ENCODE measurements at regions not wholly inside any gene's neighbourhood (a gene's known extent, or its start where the extent isn't known, plus 50 kb on each side); places are given as distances from the start of the nearest gene placed in this dataset.
"Not testable (repeated sequence)": the region's sequence is repeated elsewhere in the genome, so short reads cannot be mapped to it uniquely, and the experiment has no call there.

GRCh38 chr10:89992575-89992974, 291.2 kb downstream of the KIF20B start:
- POLR2A ChIA-PET, result no interaction called here
- no peak overlapping the region for H3K4me3 Mint-ChIP-seq
- Histone ChIP-seq H3K4me1 (ENCODE audit: control insufficient read depth in 2 of 2, insufficient read depth in 2 of 2, low read length in 2 of 2) (no peaks in the 10 kb centered on the region), H3K27ac (ENCODE audit: low read depth, low read length) (no peak overlapping the region), H3K4me3 (ENCODE audit: low read length) (no peak overlapping the region), H3K36me3 (ENCODE audit: control insufficient read depth in 2 of 3, insufficient read depth in 3 of 3, low read length in 3 of 3) (no peaks in the 10 kb centered on the region), H3K9me3 (ENCODE audit: control insufficient read depth in 2 of 3, low read length in 3 of 3) (no peaks in the 10 kb centered on the region), H3K27me3 (ENCODE audit: control insufficient read depth in 2 of 2, insufficient read depth in 2 of 2, low read length in 2 of 2) (no peaks in the 10 kb centered on the region)
- no peak overlapping the region for H3K27ac Mint-ChIP-seq
- intact Hi-C loops (cut with micrococcal nuclease), result no loop called here
- ATAC-seq (no peak), DNase-seq (no peak)
- no peaks in the 10 kb centered on the region for H3K4me1 Mint-ChIP-seq
- H3K36me3 Mint-ChIP-seq, result no peaks in the 10 kb centered on the region
- H3K9me3 Mint-ChIP-seq, result peaks cover 0 to 18% (median 4%) of the 10 kb centered on the region in 11 donors
- H3K27me3 Mint-ChIP-seq, result peaks cover 0 to 5% (median 4%) of the 10 kb centered on the region in 5 donors
- CTCF ChIA-PET, result no interaction called here

DNA sequence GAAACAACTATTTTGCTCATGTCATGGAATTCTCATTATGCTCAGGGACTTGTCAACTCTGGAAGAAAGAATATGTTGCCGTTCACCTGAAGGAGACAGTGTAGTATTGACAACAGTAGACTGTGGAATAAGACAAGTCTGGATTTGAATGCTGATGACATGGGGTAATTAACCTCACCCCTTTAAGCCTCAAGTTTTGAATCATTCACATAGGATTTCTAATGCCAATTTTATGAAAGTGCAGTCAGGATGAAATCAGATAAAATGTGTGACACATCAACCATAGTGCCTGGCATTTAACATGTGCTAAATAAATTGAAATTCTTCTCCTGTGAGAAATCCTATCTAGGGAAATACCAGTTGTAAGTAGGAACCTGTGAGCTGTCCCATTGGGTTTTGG, 305.8 kb downstream of the KIF20B start:
- intact Hi-C loops (cut with micrococcal nuclease), result no loop called here
- ATAC-seq (no peak), DNase-seq (no peak)
- Histone ChIP-seq H3K36me3 (ENCODE audit: control insufficient read depth in 2 of 3, insufficient read depth in 3 of 3, low read length in 3 of 3) (no peaks in the 10 kb centered on the region), H3K4me3 (ENCODE audit: low read length) (no peak overlapping the region), H3K27ac (ENCODE audit: low read depth, low read length) (no peak overlapping the region), H3K9me3 (ENCODE audit: control insufficient read depth in 2 of 3, low read length in 3 of 3) (no peaks in the 10 kb centered on the region), H3K27me3 (ENCODE audit: control insufficient read depth in 2 of 2, insufficient read depth in 2 of 2, low read length in 2 of 2) (no peaks in the 10 kb centered on the region), H3K4me1 (ENCODE audit: control insufficient read depth in 2 of 2, insufficient read depth in 2 of 2, low read length in 2 of 2) (no peaks in the 10 kb centered on the region)
- Mint-ChIP-seq H3K27me3 (peaks cover 0 to 21% (median 0%) of the 10 kb centered on the region in 5 donors), H3K9me3 (peaks cover 0 to 7% (median 2%) of the 10 kb centered on the region in 11 donors), H3K4me1 (no peaks in the 10 kb centered on the region), H3K36me3 (peaks cover 0 to 4% (median 0%) of the 10 kb centered on the region in 5 donors), H3K27ac (no peak overlapping the region), H3K4me3 (no peak overlapping the region)
- POLR2A ChIA-PET, result no interaction called here
- CTCF ChIA-PET, result no interaction called here

DNA sequence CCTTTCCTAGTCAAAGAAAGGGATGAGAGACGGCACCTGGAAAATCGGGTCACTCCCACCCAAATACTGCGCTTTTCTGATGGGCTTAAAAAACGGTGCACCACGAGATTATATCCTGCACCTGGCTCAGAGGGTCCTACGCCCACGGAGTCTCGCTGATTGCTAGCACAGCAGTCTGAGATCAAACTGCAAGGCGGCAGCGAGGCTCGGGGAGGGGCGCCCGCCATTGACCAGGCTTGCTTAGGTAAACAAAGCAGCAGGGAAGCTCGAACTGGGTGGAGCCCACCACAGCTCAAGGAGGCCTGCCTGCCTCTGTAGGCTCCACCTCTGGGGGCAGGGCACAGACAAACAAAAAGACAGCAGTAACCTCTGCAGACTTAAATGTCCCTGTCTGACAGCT, 309.9 kb downstream of the KIF20B start:
- H3K27ac ChIP-seq (ENCODE audit: low read depth, low read length); H3K36me3 Mint-ChIP-seq; H3K4me3 Mint-ChIP-seq; H3K9me3 Mint-ChIP-seq; H3K9me3 ChIP-seq (ENCODE audit: control insufficient read depth in 2 of 3, low read length in 3 of 3); H3K4me1 Mint-ChIP-seq; intact Hi-C loops (cut with micrococcal nuclease); ATAC-seq; POLR2A ChIA-PET; H3K27me3 ChIP-seq (ENCODE audit: control insufficient read depth in 2 of 2, insufficient read depth in 2 of 2, low read length in 2 of 2); H3K4me1 ChIP-seq (ENCODE audit: control insufficient read depth in 2 of 2, insufficient read depth in 2 of 2, low read length in 2 of 2); DNase-seq; H3K4me3 ChIP-seq (ENCODE audit: low read length); H3K27ac Mint-ChIP-seq; H3K36me3 ChIP-seq (ENCODE audit: control insufficient read depth in 2 of 3, insufficient read depth in 3 of 3, low read length in 3 of 3); CTCF ChIA-PET: not testable (repeated sequence)
- peaks cover 0 to 13% (median 0%) of the 10 kb centered on the region in 5 donors for H3K27me3 Mint-ChIP-seq

DNA sequence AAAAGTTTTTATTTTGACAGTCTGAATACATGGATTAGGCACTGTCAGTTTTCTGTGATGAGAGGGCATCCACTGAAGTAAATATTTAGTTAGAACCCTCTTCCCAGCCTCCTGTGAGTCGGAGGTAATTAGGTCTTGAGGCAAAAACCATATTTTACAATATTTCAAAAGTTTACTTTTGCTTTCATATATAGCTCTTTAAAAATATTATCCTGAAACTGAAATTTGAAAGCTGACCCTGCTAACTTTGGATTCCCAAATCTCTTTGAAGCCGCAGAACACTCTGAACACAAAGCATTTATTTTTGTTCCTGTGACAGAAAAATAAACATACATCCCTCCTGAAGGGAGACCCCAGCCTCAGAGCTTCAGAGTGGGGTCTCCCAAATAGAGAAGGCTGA, 317.4 kb downstream of the KIF20B start:
- CTCF ChIA-PET, result no interaction called here
- H3K4me1 Mint-ChIP-seq, result no peaks in the 10 kb centered on the region

DNA sequence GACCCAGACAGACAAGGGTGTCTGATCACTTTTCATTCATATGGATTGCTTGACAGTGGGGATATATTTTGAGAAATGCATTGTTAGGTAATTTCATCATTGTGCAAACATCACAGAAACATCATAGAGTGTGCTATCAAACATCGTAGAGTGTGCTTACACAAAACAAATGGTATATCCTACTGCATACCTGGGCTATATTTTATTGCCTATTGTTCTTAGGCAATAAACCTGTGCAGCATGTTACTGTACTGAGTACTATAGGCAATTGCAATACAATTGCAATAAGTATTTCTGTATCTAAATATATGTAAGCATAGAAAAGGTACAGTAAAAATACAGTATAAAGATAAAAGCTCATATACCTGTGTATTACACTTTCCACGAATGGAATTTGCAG, 319.1 kb downstream of the KIF20B start:
- no peaks in the 10 kb centered on the region for H3K9me3 ChIP-seq (ENCODE audit: control insufficient read depth in 2 of 3, low read length in 3 of 3)
- H3K27me3 ChIP-seq (ENCODE audit: control insufficient read depth in 2 of 2, insufficient read depth in 2 of 2, low read length in 2 of 2), result no peaks in the 10 kb centered on the region
- DNase-seq (no peak), ATAC-seq (no peak)
- H3K36me3 ChIP-seq (ENCODE audit: control insufficient read depth in 2 of 3, insufficient read depth in 3 of 3, low read length in 3 of 3), result no peaks in the 10 kb centered on the region
- Mint-ChIP-seq H3K4me1 (no peaks in the 10 kb centered on the region), H3K36me3 (no peaks in the 10 kb centered on the region), H3K9me3 (peaks cover 0 to 6% (median 0%) of the 10 kb centered on the region in 11 donors), H3K4me3 (no peak overlapping the region), H3K27me3 (peaks cover 0 to 11% (median 4%) of the 10 kb centered on the region in 5 donors), H3K27ac (no peak overlapping the region)
- H3K4me1 ChIP-seq (ENCODE audit: control insufficient read depth in 2 of 2, insufficient read depth in 2 of 2, low read length in 2 of 2), result no peaks in the 10 kb centered on the region
- no peak overlapping the region for H3K4me3 ChIP-seq (ENCODE audit: low read length)
- ChIA-PET POLR2A (no interaction called here), CTCF (no interaction called here)
- intact Hi-C loops (cut with micrococcal nuclease), result no loop called here
- H3K27ac ChIP-seq (ENCODE audit: low read depth, low read length), result no peak overlapping the region

More for the DNA sequence above, 317.4 kb downstream of the KIF20B start:
- H3K27ac ChIP-seq (ENCODE audit: low read depth, low read length), result no peak overlapping the region
- POLR2A ChIA-PET, result no interaction called here
- DNase-seq (no peak), ATAC-seq (no peak)
- Mint-ChIP-seq H3K27ac (no peak overlapping the region), H3K27me3 (peaks cover 0 to 11% (median 4%) of the 10 kb centered on the region in 5 donors), H3K9me3 (peaks cover 0 to 6% (median 0%) of the 10 kb centered on the region in 11 donors), H3K36me3 (no peaks in the 10 kb centered on the region), H3K4me3 (no peak overlapping the region)
- H3K4me3 ChIP-seq (ENCODE audit: low read length), result no peak overlapping the region
- H3K36me3 ChIP-seq (ENCODE audit: control insufficient read depth in 2 of 3, insufficient read depth in 3 of 3, low read length in 3 of 3), result no peaks in the 10 kb centered on the region
- intact Hi-C loops (cut with micrococcal nuclease), result no loop called here
- no peaks in the 10 kb centered on the region for H3K4me1 ChIP-seq (ENCODE audit: control insufficient read depth in 2 of 2, insufficient read depth in 2 of 2, low read length in 2 of 2)
- no peaks in the 10 kb centered on the region for H3K27me3 ChIP-seq (ENCODE audit: control insufficient read depth in 2 of 2, insufficient read depth in 2 of 2, low read length in 2 of 2)
- H3K9me3 ChIP-seq (ENCODE audit: control insufficient read depth in 2 of 3, low read length in 3 of 3), result no peaks in the 10 kb centered on the region

DNA sequence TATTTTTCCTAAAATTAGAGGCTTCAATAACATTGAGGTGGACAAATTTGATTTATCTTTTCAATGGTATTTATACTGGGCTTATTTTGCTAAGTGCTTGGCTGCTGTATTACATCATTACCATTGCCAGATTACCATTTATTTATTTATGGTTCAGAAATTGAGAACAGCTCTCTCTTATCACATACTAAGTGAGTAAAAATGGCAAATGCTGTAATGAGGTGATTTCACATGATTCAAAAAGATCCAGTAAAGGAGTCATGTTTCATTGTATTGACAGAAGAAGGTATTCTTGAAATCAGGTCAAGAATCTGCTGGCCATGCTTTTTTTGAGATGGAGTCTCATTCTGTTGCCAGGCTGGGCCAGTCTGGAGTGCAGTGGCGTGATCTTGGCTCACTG, 322.6 kb downstream of the KIF20B start:
- ChIA-PET CTCF (no interaction called here), POLR2A (no interaction called here)
- H3K4me1 ChIP-seq (ENCODE audit: control insufficient read depth in 2 of 2, insufficient read depth in 2 of 2, low read length in 2 of 2), result no peaks in the 10 kb centered on the region
- H3K9me3 Mint-ChIP-seq, result peaks cover 0 to 1% (median 0%) of the 10 kb centered on the region in 11 donors
- peaks cover 0 to 11% (median 4%) of the 10 kb centered on the region in 5 donors for H3K27me3 Mint-ChIP-seq
- H3K27ac Mint-ChIP-seq, result no peak overlapping the region
- H3K9me3 ChIP-seq (ENCODE audit: control insufficient read depth in 2 of 3, low read length in 3 of 3), result no peaks in the 10 kb centered on the region
- H3K27me3 ChIP-seq (ENCODE audit: control insufficient read depth in 2 of 2, insufficient read depth in 2 of 2, low read length in 2 of 2), result no peaks in the 10 kb centered on the region
- no peak overlapping the region for H3K4me3 Mint-ChIP-seq
- no peaks in the 10 kb centered on the region for H3K36me3 ChIP-seq (ENCODE audit: control insufficient read depth in 2 of 3, insufficient read depth in 3 of 3, low read length in 3 of 3)
- H3K27ac ChIP-seq (ENCODE audit: low read depth, low read length), result no peak overlapping the region
- ATAC-seq, result no peak
- DNase-seq, result no peak
- no peaks in the 10 kb centered on the region for H3K36me3 Mint-ChIP-seq
- H3K4me3 ChIP-seq (ENCODE audit: low read length), result no peak overlapping the region
- no peaks in the 10 kb centered on the region for H3K4me1 Mint-ChIP-seq
- intact Hi-C loops (cut with micrococcal nuclease), result no loop called here

DNA sequence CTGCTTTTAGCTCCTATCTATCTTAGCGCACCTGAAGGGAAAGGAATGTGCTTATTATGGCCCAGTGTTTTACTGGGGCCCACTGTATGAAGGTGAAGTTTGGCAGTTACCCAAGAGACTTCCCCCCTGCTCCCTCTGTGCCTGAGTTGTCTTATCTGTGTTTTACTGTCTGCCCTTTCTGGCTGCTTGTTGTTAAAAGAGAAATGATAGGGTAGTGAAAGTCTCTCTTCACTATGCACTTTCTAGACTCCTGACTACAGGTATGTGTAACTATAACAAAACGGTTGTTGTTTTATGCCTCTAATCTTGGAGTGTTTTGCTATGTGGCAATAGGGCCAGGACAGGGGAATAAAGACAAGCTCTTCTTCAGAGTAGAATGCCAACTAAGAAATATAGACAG, 326.9 kb downstream of the KIF20B start:
- no peaks in the 10 kb centered on the region for H3K9me3 ChIP-seq (ENCODE audit: control insufficient read depth in 2 of 3, low read length in 3 of 3)
- DNase-seq (no peak), ATAC-seq (no peak)
- Mint-ChIP-seq H3K9me3 (peaks cover 0 to 11% (median 3%) of the 10 kb centered on the region in 11 donors), H3K36me3 (no peaks in the 10 kb centered on the region), H3K4me3 (no peak overlapping the region), H3K27ac (no peak overlapping the region), H3K27me3 (peaks cover 0 to 5% (median 2%) of the 10 kb centered on the region in 5 donors), H3K4me1 (no peaks in the 10 kb centered on the region)
- intact Hi-C loops (cut with micrococcal nuclease), result no loop called here
- H3K4me1 ChIP-seq (ENCODE audit: control insufficient read depth in 2 of 2, insufficient read depth in 2 of 2, low read length in 2 of 2), result no peaks in the 10 kb centered on the region
- no peak overlapping the region for H3K4me3 ChIP-seq (ENCODE audit: low read length)
- CTCF ChIA-PET, result no interaction called here
- POLR2A ChIA-PET, result no interaction called here
- H3K36me3 ChIP-seq (ENCODE audit: control insufficient read depth in 2 of 3, insufficient read depth in 3 of 3, low read length in 3 of 3), result no peaks in the 10 kb centered on the region
- no peak overlapping the region for H3K27ac ChIP-seq (ENCODE audit: low read depth, low read length)
- no peaks in the 10 kb centered on the region for H3K27me3 ChIP-seq (ENCODE audit: control insufficient read depth in 2 of 2, insufficient read depth in 2 of 2, low read length in 2 of 2)
